ENCODE measurements at regions not wholly inside any gene's neighbourhood (a gene's known extent, or its start where the extent isn't known, plus 50 kb on each side); places are given as distances from the start of the nearest gene placed in this dataset.

DNA sequence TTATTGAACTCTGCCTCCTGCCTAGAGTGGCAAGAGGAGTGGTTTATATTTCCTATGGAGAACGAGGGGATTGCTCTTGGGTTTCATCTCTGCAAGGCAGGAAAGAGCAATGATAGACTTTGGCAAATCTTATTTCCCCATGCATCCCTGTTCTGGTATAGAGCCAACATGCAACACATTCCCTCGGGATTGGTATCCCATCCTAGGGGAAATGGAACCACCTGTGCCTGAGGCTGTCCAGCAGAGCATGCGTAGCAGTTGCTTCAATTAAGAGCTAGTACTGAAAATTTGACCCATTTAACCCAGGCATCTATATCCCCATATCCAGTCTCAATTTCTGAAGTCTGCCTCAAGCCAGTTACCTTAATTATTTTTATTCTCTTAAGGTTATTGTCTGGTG is 205.3 kb downstream of the KCNS3 start:
- TF ChIP-seq, protein P1, sequence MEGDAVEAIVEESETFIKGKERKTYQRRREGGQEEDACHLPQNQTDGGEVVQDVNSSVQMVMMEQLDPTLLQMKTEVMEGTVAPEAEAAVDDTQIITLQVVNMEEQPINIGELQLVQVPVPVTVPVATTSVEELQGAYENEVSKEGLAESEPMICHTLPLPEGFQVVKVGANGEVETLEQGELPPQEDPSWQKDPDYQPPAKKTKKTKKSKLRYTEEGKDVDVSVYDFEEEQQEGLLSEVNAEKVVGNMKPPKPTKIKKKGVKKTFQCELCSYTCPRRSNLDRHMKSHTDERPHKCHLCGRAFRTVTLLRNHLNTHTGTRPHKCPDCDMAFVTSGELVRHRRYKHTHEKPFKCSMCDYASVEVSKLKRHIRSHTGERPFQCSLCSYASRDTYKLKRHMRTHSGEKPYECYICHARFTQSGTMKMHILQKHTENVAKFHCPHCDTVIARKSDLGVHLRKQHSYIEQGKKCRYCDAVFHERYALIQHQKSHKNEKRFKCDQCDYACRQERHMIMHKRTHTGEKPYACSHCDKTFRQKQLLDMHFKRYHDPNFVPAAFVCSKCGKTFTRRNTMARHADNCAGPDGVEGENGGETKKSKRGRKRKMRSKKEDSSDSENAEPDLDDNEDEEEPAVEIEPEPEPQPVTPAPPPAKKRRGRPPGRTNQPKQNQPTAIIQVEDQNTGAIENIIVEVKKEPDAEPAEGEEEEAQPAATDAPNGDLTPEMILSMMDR (conservative IDR thresholded peaks at IDR 0.05; ENCODE audit: low read depth, low read length), result no peak
- no peak for TF ChIP-seq EZH2 (IDR thresholded peaks at IDR 0.05; ENCODE audit: borderline replicate concordance, low read depth, low read length, poor library complexity, severe bottlenecking)

All from A673 (cell line).